ENCODE measurements at regions not wholly inside any gene's neighbourhood (a gene's known extent, or its start where the extent isn't known, plus 50 kb on each side); places are given as distances from the start of the nearest gene placed in this dataset.

DNA sequence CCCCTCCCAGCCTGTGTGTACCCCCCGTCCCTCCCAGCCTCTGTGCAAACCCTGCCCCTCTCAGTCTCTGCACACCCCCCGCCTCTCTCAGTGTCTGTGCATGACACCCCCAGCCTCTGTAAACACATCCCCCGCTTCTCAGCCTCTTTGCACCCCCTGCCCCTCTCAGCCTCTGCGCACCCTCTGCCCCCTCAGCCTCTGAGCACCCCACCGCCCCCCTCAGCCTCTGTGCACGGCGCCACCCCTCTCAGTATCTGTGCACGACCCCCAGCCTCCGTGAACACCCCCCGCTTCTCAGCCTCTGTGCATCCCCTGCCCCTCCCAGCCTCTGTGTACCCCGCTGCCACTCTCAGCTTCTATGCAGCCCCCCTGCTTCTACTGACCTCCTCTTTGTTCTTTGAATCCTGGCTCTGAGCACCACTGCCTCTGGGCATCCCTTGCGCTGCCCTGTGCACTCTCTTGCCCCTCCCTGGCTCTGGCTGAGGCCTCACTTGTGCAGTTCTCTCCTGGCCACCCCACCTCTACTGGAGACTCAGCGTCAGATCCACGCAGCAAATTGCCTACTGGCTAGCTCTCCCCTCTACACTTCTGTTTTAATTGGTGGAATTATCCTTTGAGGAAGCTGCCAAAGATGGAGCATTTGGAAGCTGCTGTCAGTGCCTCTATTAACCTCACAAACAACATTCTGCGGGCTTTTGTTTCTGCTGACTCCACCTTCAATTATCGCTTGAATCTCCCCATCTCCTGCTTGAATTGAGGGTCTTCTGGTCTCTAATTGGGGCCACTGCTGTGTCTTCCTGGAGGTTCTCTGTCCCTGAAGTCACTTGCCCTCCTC lies 838.6 kb downstream of the TBC1D22A start:
- DNase-seq: no peak

DNA sequence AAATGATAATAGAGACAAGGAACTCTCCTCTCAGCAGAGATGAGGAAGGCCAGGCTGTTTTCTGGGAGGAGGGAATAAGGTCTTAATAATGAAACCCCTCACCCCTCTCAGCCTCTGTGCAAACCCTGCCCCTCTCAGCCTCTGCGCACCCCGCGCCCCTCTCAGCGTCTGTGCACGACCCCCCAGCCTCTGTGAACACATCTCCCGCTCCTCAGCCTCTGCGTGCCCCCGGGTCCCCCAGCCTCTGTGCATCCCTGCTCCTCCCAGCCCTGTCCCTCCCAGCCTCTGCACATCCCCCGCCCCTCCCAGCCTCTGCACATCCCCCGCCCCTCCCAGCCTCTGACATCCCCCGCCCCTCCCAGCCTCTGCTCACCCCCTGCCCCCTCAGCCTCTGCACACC lies 837.8 kb downstream of the TBC1D22A start:
- DNase-seq: no peak

DNA sequence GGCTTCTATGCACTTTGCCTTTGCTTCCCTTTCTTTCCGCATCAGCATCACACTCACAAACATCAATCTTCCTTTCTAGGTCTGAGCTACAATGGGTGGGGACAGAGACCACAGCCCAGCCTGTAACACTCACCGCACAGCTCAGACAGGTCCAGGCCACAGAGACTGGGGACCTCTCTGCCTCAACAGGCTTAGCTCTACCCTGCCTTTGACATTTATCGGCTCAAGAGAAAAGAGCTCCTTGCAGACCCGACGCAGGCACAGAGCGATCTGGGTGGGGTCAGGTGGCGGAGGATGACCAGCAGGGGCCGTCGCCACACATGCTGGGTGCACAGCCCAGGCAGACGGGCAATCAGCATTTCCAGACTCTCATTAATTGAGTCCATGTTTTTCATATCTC lies 837.3 kb downstream of the TBC1D22A start:
- DNase-seq: no peak

DNA sequence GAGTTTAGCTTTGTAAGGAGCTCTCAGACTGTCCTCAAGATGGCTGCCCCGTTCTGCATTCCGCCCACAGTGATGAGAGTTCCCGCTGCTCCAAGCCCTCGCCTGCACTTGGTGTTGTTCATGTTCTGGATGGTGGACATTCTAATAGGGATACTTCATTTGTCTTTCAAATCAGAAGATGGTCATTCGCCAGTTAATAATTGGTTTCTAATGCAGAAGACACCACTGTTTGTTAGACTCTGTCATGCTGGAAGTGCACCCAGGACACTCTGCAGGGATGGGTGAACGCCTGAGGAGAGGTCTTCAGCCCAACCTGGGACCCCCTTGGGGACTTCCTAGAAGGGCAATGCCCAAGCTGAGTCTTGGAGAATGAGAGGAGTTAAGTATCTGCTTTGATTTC lies 836.4 kb downstream of the TBC1D22A start:
- DNase-seq: no peak

DNA sequence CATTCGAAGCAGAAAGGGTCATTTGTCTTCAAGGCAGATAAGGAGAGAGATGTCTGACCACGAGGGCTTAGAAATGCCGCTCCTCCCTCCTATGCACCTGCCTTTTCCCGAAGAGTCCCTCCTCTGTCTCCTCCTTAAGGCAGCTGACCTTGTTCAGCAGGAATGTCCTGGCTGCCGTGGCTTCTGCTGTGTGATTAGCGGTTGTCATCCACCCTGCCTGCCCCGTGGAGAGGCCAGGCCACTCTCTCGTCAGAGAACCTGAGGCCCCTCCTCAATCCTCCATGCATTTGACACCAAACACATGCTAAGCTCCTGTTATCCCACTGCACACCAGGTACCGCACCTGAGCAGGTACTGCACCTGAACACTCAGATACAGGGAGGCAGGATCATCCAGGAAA lies 834.6 kb downstream of the TBC1D22A start:
- DNase-seq: no peak

DNA sequence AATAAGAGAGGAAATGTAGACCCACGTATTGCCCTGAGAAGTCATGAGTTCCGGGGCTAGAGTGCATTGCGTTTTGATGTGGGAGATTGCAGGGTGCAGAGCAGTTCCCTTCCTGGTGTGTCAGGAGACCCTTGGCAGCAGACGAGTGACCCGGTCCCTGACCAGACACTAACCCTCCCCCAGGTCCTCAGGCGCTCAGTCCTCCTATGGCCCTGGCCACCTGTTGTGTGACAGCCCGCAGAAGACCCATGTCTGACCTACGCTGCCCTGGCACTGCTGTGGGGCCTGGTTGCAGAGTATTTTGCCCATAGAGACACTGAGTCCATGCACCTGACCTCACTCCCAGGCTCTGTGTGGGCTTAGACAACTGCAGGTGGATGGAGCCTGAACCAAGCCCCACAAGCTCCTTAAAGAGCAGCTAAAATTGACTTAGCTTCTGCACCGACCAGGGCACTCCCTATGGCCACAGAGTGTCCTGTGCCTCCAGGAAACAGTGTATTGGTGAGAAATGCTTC lies 833.8 kb downstream of the TBC1D22A start:
- DNase-seq: no peak

DNA sequence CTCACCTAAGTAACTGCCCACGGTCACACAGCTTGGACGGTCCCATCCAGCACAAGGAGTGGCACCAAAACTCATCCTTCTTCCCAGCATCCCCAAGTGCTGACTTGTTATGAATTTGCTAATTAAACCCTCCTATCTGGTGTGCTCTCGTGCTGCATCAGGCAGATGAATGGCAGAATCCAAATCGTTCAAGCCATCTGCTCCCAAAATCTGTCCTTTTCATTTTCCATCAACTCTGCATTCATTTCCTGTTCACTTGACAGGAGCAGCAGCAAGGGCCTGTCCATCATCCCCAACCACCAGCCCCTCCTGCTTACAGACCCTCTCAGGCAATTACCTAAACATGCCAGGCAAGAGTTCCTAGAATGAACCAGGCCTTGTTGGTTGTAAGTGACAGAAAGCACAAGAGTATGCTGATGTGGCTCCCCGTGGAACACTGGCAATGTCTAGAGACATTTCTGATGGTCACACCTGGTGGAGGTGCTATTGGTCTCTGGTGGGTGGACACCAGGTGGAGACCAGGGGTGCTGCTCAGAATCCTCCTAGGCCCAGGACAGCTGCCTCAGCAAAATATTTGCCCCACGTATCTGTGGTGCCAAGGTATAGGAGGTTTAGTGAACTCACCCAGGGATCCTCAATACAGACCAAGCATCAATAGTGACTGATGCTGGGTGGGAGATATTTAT lies 832.5 kb downstream of the TBC1D22A start:
- DNase-seq: no peak

DNA sequence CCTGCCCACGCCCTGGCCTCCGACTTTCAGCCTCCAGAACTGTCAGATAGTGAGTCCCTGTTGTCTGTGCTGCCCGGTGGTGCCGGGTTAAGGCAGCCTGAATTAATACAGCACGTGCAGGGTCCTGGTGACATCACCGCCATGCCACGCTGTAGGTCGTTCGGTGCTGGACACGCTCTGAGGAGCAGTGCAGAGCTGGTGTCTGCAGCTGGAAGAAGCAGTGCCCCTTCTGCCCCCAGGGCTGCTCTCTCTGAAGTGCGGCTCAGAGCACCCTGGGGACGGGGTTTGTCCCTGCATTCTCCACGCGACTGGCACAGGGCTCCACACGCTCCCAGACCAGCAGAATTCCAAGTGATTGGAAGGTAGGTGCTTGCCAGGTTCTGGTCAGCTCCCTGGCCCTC lies 831.5 kb downstream of the TBC1D22A start:
- no peak for DNase-seq

DNA sequence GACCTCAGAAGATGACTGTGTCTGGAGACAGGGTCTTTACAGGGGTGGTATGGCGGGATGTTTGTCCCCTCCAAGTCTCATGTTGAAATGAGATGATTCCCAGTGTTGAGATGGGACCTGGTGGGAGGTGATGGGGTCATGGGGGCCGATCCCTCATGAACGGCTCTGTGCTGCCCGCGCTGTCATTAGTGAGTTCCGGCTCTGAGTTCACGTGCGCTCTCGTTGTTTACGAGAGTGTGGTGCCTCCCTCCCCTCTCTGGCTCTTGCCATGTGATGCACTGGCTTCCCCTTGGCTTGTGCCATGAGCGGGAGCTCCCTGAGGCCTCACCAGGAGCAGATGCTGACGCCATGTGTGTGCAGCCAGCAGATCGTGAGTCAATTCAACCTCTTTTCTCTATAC lies 830.8 kb downstream of the TBC1D22A start:
- DNase-seq: no peak

DNA sequence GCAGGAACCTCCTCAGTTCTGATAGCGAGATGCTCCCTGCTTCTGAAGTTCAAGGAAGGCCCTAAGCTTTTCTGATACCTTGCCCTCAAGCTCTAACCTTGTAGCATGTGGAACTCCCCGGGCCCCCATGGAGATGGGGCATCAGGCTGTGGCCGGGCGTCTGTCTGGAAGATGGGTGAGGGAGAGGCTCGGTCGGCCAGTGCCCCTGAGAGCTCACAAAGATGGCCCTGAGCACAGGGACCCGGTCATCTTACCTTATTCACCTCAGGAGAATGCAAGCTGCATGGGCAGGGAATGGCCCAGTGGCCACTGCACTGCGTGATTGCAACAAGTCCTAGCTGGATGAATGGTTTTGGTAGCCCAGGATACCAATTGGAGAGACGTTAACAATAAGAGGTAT lies 830.3 kb downstream of the TBC1D22A start:
- DNase-seq: no peak

DNA sequence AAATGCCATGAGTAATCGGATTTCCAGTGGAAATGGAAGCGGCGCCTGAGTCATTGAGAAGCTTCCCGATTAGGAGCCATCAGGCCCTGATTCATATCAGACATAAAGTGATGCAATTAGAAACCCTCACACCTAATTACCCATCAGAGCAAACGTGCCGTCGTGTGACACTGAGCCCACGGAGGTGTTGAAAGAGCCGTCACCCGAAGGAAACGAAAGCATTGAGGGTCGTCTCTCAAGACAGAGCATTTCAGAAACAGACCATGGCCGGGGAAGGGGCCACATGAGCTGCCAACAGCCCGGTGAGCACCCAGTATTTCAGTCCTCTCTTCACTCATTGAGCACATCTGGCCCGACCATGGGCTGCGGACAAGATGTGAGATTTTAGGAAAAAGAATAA lies 829.3 kb downstream of the TBC1D22A start:
- no peak for DNase-seq

DNA sequence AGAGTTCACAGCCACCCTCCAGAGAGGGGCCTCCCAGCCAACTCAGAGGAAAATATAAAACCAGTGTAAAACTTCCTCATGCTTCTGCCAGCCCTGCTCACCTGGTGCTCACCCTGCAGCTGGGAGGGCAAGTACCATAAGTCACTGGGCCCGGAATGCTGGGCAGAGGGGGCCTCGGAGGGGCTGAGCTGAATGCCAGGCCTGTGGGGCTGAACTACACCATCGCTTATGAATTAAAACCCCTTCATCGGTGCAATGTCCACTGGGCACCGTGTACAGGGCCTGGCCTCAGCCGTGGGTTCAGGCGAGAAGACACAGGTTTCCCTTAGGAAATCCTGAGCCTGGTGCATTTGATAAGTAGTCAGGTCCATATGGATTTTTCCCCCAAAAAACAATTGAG lies 828.6 kb downstream of the TBC1D22A start:
- no peak for DNase-seq

DNA sequence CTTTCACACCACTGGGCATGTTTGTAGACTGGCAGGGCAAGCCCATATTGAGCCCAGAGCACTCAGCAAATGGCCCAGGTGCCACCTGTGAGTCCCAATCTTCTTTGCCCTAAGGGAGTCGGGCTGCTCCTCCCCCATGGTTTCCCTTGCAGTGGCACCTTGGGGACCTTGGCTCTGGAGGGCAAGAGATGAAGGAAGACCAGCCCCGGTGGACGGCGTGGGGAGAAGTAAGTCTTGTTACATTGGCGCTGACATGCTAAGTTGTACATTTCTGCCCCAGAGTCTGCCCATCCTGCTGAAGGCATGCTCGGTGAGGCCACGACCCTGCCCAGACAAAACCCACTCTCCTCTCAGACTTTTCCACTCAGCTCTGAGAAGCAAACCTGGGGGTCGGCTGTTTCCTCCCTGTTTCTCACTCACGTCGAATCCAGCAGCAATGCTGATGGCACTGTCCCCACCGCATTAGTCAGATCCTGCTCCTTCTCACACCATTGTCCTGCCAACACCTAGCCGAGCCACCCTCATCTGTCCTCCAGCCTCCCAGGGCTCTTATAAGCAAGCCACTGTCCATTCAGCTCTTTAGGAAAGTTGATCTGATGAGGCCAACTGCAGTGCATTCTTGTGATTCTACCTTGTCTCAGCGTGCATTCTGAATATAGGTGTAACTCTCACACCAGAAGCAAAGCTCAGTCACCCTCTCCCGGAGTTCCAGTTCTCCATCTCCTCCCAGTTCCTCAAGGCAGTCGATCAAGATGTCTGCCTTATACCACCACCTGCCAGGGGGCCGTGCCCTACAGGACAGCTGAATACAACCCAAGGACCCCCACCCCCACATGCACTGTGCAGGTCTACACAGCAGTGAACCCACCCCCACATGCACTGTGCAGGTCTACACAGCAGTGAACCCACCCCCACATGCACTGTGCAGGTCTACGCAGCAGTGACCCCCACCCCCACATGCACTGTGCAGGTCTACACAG lies 827.1 kb downstream of the TBC1D22A start:
- DNase-seq: no peak

DNA sequence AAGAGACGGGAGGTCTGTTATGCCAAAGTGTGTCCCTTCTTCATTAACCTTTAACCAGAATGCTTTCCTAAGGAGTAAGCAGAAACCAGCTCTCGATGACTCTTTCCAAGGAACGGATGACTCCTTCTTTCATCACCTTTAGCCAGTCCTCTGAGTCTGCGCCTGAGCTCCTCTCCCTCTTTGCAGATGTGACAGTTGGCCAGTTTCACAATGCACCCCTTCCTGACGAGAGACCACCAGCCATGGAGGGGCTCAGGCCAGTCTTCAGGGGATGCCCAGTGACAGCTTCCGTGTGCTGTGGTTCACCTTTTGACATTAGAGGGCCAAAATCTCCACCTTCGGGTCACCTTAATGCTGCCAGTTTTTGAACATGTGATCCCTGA lies 826.1 kb downstream of the TBC1D22A start:
- DNase-seq: no peak

DNA sequence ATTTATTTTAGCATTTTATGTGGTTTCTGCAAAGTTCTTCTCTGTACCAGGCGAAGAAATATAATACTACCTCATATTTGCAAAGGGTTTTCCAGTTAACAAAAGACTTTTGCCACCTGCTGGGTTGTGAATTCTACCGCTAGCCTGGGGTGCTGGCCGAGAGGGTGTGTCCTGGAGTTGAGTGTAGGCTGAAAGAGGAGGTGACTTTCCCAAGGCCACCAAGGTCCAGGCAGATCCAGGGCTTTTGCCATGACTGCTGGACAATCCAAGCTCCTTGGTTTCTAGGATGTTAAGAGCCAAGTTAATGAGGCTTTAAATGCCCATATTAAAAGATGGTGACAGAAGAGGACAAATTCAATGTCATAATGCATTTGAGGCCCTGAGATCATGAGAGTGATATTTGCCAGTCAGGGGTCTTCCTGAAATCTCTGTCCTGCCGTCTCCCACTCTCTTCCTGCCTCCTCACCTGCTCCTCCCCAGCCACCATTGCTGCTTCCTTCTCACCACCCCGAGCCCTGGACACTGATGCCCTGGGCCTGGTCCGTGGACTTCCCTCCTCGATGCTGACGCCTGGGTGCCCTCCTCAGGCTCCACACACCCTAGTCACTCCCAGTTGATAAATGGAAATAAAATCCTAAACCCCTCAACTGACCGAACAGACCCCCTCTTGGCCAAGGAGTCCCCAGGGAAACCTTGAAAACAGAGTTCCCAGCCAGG lies 825.6 kb downstream of the TBC1D22A start:
- no peak for DNase-seq

DNA sequence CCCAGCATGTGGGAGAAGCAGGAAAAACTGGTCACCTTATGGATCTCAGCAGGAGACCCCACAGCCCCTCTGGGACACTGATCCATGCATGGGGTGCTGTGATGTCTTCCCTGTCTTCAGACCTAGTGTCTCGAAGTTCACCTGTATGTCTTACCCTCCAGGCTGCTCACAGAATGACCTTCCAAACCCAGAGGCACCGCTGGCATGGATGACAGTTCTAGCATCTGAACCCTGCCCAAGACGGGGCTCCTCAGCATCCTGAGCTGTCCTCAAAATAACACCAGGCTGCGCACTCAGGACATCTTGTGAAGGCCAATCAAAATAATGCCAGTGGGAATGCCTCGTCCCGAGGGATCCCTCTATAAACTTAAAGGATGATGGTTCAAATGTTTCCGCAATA lies 824.9 kb downstream of the TBC1D22A start:
- DNase-seq: no peak

DNA sequence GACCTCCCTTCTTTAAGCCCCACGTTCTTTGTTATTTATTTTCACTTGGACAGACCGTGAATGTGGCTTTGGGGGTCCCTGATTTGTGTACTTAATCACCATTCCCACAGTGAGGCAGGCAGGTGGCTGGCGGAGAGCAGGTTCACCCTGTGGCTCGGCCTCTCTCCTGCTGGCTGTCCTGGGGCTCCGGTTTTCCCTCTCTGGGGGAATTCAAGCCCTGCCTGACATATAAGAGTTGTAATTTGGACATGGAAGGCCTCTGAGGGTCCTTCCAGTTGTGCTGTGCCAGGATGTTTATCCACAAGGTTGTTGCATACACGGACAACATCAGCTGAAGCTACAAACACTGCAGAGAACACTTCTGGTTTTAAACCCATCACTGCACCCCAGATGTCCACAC lies 824.5 kb downstream of the TBC1D22A start:
- no peak for DNase-seq

DNA sequence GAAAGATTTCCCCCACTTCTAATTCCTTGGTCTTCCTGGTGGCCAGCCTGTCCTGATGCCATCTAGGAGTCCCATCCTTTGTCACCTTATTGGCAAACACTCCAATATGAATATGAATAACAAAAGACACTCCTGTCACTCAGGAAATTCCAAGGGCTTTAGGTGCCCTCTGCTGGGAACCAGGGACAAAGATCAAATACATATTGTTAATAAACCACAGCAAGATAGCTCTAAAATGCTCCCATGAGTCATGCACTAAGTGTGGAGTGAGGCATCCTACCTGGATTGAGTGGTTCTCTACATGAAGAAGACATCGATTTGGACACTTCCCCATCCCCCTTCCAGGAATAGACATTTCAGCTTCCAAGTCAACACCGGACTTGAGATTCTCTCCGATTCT lies 823.6 kb downstream of the TBC1D22A start:
- no peak for DNase-seq

DNA sequence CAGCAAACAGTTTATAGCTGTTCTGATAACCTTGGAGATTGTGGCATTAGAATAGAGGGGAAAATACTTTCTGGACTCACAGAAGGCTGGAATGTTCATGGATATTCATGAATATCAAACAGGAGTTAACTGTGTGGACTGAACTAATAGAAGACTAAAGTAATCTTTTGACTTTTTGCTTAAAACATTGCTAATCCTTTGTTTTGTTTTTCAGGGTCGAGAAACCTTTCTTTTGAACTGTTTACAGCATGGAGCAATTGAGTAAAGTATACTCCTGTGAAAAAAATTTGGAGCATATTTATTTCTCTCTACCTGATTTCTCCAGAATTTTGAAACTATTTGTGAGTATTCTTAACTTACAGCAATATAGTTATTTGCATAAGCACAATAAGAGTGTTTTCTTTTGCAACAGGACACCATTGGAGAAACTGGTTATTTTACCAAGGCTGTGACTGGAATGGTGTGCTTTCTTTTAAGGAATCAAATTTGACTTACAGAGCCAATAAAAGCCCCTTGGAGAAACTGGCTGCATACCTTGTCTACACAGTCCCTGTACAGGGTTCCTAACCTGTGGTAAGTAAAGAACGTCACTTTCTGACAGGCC lies 821.6 kb downstream of the TBC1D22A start:
- DNase-seq: no peak

DNA sequence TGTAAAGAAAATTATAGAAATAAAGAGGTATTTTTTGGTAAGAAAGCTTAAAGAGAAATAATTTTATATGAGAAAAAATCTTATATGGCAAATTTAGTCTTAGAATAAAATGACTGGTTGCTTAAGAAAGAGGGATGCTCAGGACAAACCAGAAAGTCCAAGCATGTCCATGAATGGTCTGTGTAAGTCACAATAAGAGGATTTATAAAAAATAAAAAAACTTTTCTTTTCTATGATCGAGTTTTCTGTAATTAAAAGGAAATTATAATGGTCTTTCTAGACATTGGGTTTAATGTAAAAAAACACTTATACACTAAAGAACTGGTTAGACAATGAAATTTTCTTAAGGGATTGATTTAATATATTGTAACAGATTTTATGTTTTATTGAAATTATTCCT lies 819.6 kb downstream of the TBC1D22A start:
- DNase-seq: no peak

DNA sequence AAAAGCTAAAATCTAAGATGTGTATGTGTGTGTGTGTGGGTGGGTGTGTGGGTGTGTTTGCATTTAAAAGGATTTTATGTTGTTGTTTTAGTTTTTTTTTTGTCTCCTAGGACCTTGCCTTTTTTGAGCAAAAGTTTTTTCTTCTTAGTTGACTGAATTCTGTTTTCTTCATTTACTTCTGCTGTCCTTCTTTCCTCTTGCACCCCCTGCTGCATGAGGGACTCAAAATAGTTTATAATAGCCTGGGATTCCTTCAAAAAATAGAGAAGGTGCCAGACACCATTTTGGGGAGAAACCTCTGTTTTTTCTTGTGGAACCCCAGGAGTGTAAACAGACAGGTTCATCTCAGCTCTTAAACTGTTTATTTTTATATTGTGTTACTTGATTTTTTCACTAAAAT lies 817.7 kb downstream of the TBC1D22A start:
- no peak for DNase-seq

DNA sequence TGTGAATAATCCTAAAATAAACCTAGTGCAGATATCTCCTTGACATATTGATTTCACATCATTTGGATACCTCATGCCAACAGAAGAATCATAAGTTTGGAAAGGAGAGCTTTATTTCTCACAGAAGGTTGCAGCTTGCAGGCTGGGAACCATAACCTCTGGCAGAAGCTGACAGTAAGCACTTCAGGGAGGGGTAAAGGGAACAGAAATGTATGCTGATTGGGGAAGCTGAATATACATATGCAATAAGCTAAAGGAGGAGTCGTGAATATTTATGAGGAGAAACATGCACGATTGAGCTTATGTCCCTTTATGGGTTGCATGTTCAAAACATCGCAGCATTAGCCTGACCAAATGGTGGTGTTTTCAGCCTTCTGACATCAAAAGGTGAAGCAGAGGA lies 814.5 kb downstream of the TBC1D22A start:
- DNase-seq: no peak

Data from EL (cell line).